MG63 (cell line): ENCODE measurements at regions not wholly inside any gene's neighbourhood (a gene's known extent, or its start where the extent isn't known, plus 50 kb on each side); places are given as distances from the start of the nearest gene placed in this dataset.
"Not testable (repeated sequence)": the region's sequence is repeated elsewhere in the genome, so short reads cannot be mapped to it uniquely, and the experiment has no call there.

ENCODE experiments used
- DNase-seq: peaks from one replicate; pipeline ENCODE4 v3.0.0-alpha.2; 2020
- H3K27me3 ChIP-seq: fragments of 250-450 bp; sonication (Bioruptor Pico); 2 replicates; pipeline ENCODE4 v1.5.1; 2020; ENCODE audit warnings: mild to moderate bottlenecking, moderate library complexity
- H3K36me3 ChIP-seq: fragments of 250-450 bp; sonication (Bioruptor Pico); 2 replicates; pipeline ENCODE4 v1.5.1; 2020; ENCODE audit warnings: mild to moderate bottlenecking, moderate library complexity
- H3K4me3 ChIP-seq: fragments of 250-450 bp; sonication (Bioruptor Pico); 2 replicates; pipeline ENCODE4 v1.5.1; 2020; ENCODE audit warnings: mild to moderate bottlenecking, moderate library complexity
- H3K9me3 ChIP-seq: fragments of 250-450 bp; sonication (Bioruptor Pico); 2 replicates; pipeline ENCODE4 v1.5.1; 2020; ENCODE audit warnings: mild to moderate bottlenecking, moderate library complexity

- Histone ChIP-seq H3K27me3 (no peaks in the 10 kb centered on the region), H3K4me3 (no peak overlapping the region), H3K36me3 (no peaks in the 10 kb centered on the region), H3K9me3 (no peaks in the 10 kb centered on the region)
- DNase-seq, result no peak
Measured at GRCh38 chr5:54868511-54869483, 116.6 kb downstream of the ESM1 start.

- no peak overlapping the region for H3K4me3 ChIP-seq
- H3K27me3 ChIP-seq, result no peaks in the 10 kb centered on the region
- DNase-seq, result no peak
- H3K36me3 ChIP-seq, result no peaks in the 10 kb centered on the region
- H3K9me3 ChIP-seq, result no peaks in the 10 kb centered on the region
Measured at GRCh38 chr5:54867310-54867944, 118.0 kb downstream of the ESM1 start.

- not testable (repeated sequence) for DNase-seq, H3K4me3 ChIP-seq, H3K36me3 ChIP-seq, H3K9me3 ChIP-seq, H3K27me3 ChIP-seq
Measured at GRCh38 chr5:54864911-54865515, 120.4 kb downstream of the ESM1 start.

- Histone ChIP-seq H3K27me3 (no peaks in the 10 kb centered on the region), H3K4me3 (no peak overlapping the region), H3K9me3 (0 out of 2 replicates have a peak, but pooled peaks cover 5% of the 10 kb centered on the region), H3K36me3 (no peaks in the 10 kb centered on the region)
- DNase-seq, result no peak
Measured at GRCh38 chr5:54862036-54862435, 123.4 kb downstream of the ESM1 start.

GRCh38 chr5:54861212-54861894, 124.0 kb downstream of the ESM1 start:
- H3K4me3 ChIP-seq, result no peak overlapping the region
- no peaks in the 10 kb centered on the region for H3K36me3 ChIP-seq
- 0 out of 2 replicates have a peak, but pooled peaks cover 5% of the 10 kb centered on the region for H3K9me3 ChIP-seq
- H3K27me3 ChIP-seq, result no peaks in the 10 kb centered on the region
- no peak for DNase-seq

- Histone ChIP-seq H3K36me3 (no peaks in the 10 kb centered on the region), H3K9me3 (0 out of 2 replicates have a peak, but pooled peaks cover 5% of the 10 kb centered on the region), H3K27me3 (no peaks in the 10 kb centered on the region), H3K4me3 (no peak overlapping the region)
- DNase-seq, result no peak
Measured at GRCh38 chr5:54860321-54860720, 125.1 kb downstream of the ESM1 start.

- no peaks in the 10 kb centered on the region for H3K36me3 ChIP-seq
- no peak for DNase-seq
- H3K9me3 ChIP-seq, result 0 out of 2 replicates have a peak, but pooled peaks cover 5% of the 10 kb centered on the region
- no peaks in the 10 kb centered on the region for H3K27me3 ChIP-seq
- H3K4me3 ChIP-seq, result no peak overlapping the region
Measured at GRCh38 chr5:54859316-54859715, 126.1 kb downstream of the ESM1 start.

GRCh38 chr5:54854883-54855581, 130.4 kb downstream of the ESM1 start:
- DNase-seq, result no peak
- H3K36me3 ChIP-seq, result no peaks in the 10 kb centered on the region
- 0 out of 2 replicates have a peak, but pooled peaks cover 5% of the 10 kb centered on the region for H3K9me3 ChIP-seq
- H3K4me3 ChIP-seq, result no peak overlapping the region
- no peaks in the 10 kb centered on the region for H3K27me3 ChIP-seq

- H3K36me3 ChIP-seq, result no peaks in the 10 kb centered on the region
- H3K9me3 ChIP-seq, result no peaks in the 10 kb centered on the region
- DNase-seq, result no peak
- H3K27me3 ChIP-seq, result no peaks in the 10 kb centered on the region
- no peak overlapping the region for H3K4me3 ChIP-seq
Measured at GRCh38 chr5:54852007-54852406, 133.4 kb downstream of the ESM1 start.

GRCh38 chr5:54851449-54851848, 133.9 kb downstream of the ESM1 start:
- Histone ChIP-seq H3K4me3 (no peak overlapping the region), H3K27me3 (no peaks in the 10 kb centered on the region), H3K9me3 (no peaks in the 10 kb centered on the region), H3K36me3 (no peaks in the 10 kb centered on the region)
- DNase-seq, result no peak

GRCh38 chr5:54848581-54848980, 136.8 kb downstream of the ESM1 start:
- no peak for DNase-seq
- Histone ChIP-seq H3K36me3 (no peaks in the 10 kb centered on the region), H3K9me3 (0 out of 2 replicates have a peak, but pooled peaks cover 2% of the 10 kb centered on the region), H3K27me3 (no peaks in the 10 kb centered on the region), H3K4me3 (no peak overlapping the region)

GRCh38 chr5:54845567-54845941, 139.8 kb downstream of the ESM1 start:
- no peak for DNase-seq
- 0 out of 2 replicates have a peak, but pooled peaks cover 2% of the 10 kb centered on the region for H3K9me3 ChIP-seq
- no peaks in the 10 kb centered on the region for H3K36me3 ChIP-seq
- no peak overlapping the region for H3K4me3 ChIP-seq
- no peaks in the 10 kb centered on the region for H3K27me3 ChIP-seq

- no peaks in the 10 kb centered on the region for H3K36me3 ChIP-seq
- H3K9me3 ChIP-seq, result 0 out of 2 replicates have a peak, but pooled peaks cover 2% of the 10 kb centered on the region
- no peak for DNase-seq
- no peak overlapping the region for H3K4me3 ChIP-seq
- H3K27me3 ChIP-seq, result no peaks in the 10 kb centered on the region
Measured at GRCh38 chr5:54844905-54845566, 140.4 kb downstream of the ESM1 start.

GRCh38 chr5:54844266-54844665, 141.1 kb downstream of the ESM1 start:
- no peaks in the 10 kb centered on the region for H3K27me3 ChIP-seq
- H3K4me3 ChIP-seq, result no peak overlapping the region
- H3K36me3 ChIP-seq, result no peaks in the 10 kb centered on the region
- 0 out of 2 replicates have a peak, but pooled peaks cover 2% of the 10 kb centered on the region for H3K9me3 ChIP-seq
- no peak for DNase-seq

GRCh38 chr5:54841481-54841880, 143.9 kb downstream of the ESM1 start:
- Histone ChIP-seq H3K4me3 (no peak overlapping the region), H3K36me3 (no peaks in the 10 kb centered on the region), H3K9me3 (0 out of 2 replicates have a peak, but pooled peaks cover 2% of the 10 kb centered on the region), H3K27me3 (no peaks in the 10 kb centered on the region)
- DNase-seq, result no peak

- H3K27me3 ChIP-seq, result no peaks in the 10 kb centered on the region
- no peaks in the 10 kb centered on the region for H3K9me3 ChIP-seq
- no peak overlapping the region for H3K4me3 ChIP-seq
- H3K36me3 ChIP-seq, result no peaks in the 10 kb centered on the region
- DNase-seq, result no peak
Measured at GRCh38 chr5:54838843-54839242, 146.6 kb downstream of the ESM1 start.
